ENCODE measurements at regions not wholly inside any gene's neighbourhood (a gene's known extent, or its start where the extent isn't known, plus 50 kb on each side); places are given as distances from the start of the nearest gene placed in this dataset.
"Not testable (repeated sequence)": the region's sequence is repeated elsewhere in the genome, so short reads cannot be mapped to it uniquely, and the experiment has no call there.

GRCh38 chr22:49517667-49518185 lies 309.9 kb downstream of the BRD1 start:
- Histone ChIP-seq H3K9me3 (ENCODE audit: control insufficient read depth, low read length) (no peaks in the 10 kb centered on the region), H3K4me3 (ENCODE audit: insufficient read depth, low read depth, low read length, poor library complexity, severe bottlenecking) (no peak overlapping the region), H3K36me3 (ENCODE audit: control insufficient read depth, insufficient read depth, low read length) (no peaks in the 10 kb centered on the region), H3K4me1 (ENCODE audit: control insufficient read depth, insufficient read depth, low read length, poor library complexity, severe bottlenecking) (no peaks in the 10 kb centered on the region), H3K27me3 (replicated peaks; ENCODE audit: control insufficient read depth, insufficient read depth, low read length, poor library complexity, severe bottlenecking) (no peaks in the 10 kb centered on the region), H3K27ac (ENCODE audit: insufficient read depth, low read length, poor library complexity, severe bottlenecking) (no peak overlapping the region)
- no peak for DNase-seq

- DNase-seq: no peak
- H3K9me3 ChIP-seq (ENCODE audit: control insufficient read depth, low read length): no peaks in the 10 kb centered on the region
- H3K4me3 ChIP-seq (ENCODE audit: insufficient read depth, low read depth, low read length, poor library complexity, severe bottlenecking): no peak overlapping the region
- no peak overlapping the region for H3K27ac ChIP-seq (ENCODE audit: insufficient read depth, low read length, poor library complexity, severe bottlenecking)
- no peaks in the 10 kb centered on the region for H3K27me3 ChIP-seq (replicated peaks; ENCODE audit: control insufficient read depth, insufficient read depth, low read length, poor library complexity, severe bottlenecking)
- H3K4me1 ChIP-seq (ENCODE audit: control insufficient read depth, insufficient read depth, low read length, poor library complexity, severe bottlenecking): no peaks in the 10 kb centered on the region
- H3K36me3 ChIP-seq (ENCODE audit: control insufficient read depth, insufficient read depth, low read length): no peaks in the 10 kb centered on the region
Observed at GRCh38 chr22:49517211-49517610, 310.5 kb downstream of the BRD1 start.

- Histone ChIP-seq H3K27ac (ENCODE audit: insufficient read depth, low read length, poor library complexity, severe bottlenecking) (no peak overlapping the region), H3K27me3 (replicated peaks; ENCODE audit: control insufficient read depth, insufficient read depth, low read length, poor library complexity, severe bottlenecking) (no peaks in the 10 kb centered on the region)
Observed at GRCh38 chr22:49515475-49515874, 312.2 kb downstream of the BRD1 start.

GRCh38 chr22:49514641-49515040 lies 313.0 kb downstream of the BRD1 start:
- DNase-seq: no peak
- Histone ChIP-seq H3K36me3 (ENCODE audit: control insufficient read depth, insufficient read depth, low read length) (no peaks in the 10 kb centered on the region), H3K4me1 (ENCODE audit: control insufficient read depth, insufficient read depth, low read length, poor library complexity, severe bottlenecking) (no peaks in the 10 kb centered on the region), H3K4me3 (ENCODE audit: insufficient read depth, low read depth, low read length, poor library complexity, severe bottlenecking) (no peak overlapping the region), H3K9me3 (ENCODE audit: control insufficient read depth, low read length) (no peaks in the 10 kb centered on the region), H3K27ac (ENCODE audit: insufficient read depth, low read length, poor library complexity, severe bottlenecking) (no peak overlapping the region), H3K27me3 (replicated peaks; ENCODE audit: control insufficient read depth, insufficient read depth, low read length, poor library complexity, severe bottlenecking) (no peaks in the 10 kb centered on the region)

More at GRCh38 chr22:49515475-49515874, 312.2 kb downstream of the BRD1 start:
- Histone ChIP-seq H3K9me3 (ENCODE audit: control insufficient read depth, low read length) (no peaks in the 10 kb centered on the region), H3K4me3 (ENCODE audit: insufficient read depth, low read depth, low read length, poor library complexity, severe bottlenecking) (no peak overlapping the region), H3K4me1 (ENCODE audit: control insufficient read depth, insufficient read depth, low read length, poor library complexity, severe bottlenecking) (no peaks in the 10 kb centered on the region), H3K36me3 (ENCODE audit: control insufficient read depth, insufficient read depth, low read length) (no peaks in the 10 kb centered on the region)
- no peak for DNase-seq

- Histone ChIP-seq H3K4me1 (ENCODE audit: control insufficient read depth, insufficient read depth, low read length, poor library complexity, severe bottlenecking) (no peaks in the 10 kb centered on the region), H3K9me3 (ENCODE audit: control insufficient read depth, low read length) (no peaks in the 10 kb centered on the region), H3K36me3 (ENCODE audit: control insufficient read depth, insufficient read depth, low read length) (no peaks in the 10 kb centered on the region), H3K4me3 (ENCODE audit: insufficient read depth, low read depth, low read length, poor library complexity, severe bottlenecking) (no peak overlapping the region), H3K27me3 (replicated peaks; ENCODE audit: control insufficient read depth, insufficient read depth, low read length, poor library complexity, severe bottlenecking) (no peaks in the 10 kb centered on the region), H3K27ac (ENCODE audit: insufficient read depth, low read length, poor library complexity, severe bottlenecking) (no peak overlapping the region)
- DNase-seq: no peak
Observed at GRCh38 chr22:49514211-49514610, 313.5 kb downstream of the BRD1 start.

GRCh38 chr22:49513358-49513851 lies 314.3 kb downstream of the BRD1 start:
- no peaks in the 10 kb centered on the region for H3K4me1 ChIP-seq (ENCODE audit: control insufficient read depth, insufficient read depth, low read length, poor library complexity, severe bottlenecking)
- H3K36me3 ChIP-seq (ENCODE audit: control insufficient read depth, insufficient read depth, low read length): no peaks in the 10 kb centered on the region
- no peaks in the 10 kb centered on the region for H3K27me3 ChIP-seq (replicated peaks; ENCODE audit: control insufficient read depth, insufficient read depth, low read length, poor library complexity, severe bottlenecking)
- no peak for DNase-seq
- no peak overlapping the region for H3K4me3 ChIP-seq (ENCODE audit: insufficient read depth, low read depth, low read length, poor library complexity, severe bottlenecking)
- H3K27ac ChIP-seq (ENCODE audit: insufficient read depth, low read length, poor library complexity, severe bottlenecking): no peak overlapping the region
- no peaks in the 10 kb centered on the region for H3K9me3 ChIP-seq (ENCODE audit: control insufficient read depth, low read length)

- H3K27ac ChIP-seq (ENCODE audit: insufficient read depth, low read length, poor library complexity, severe bottlenecking): no peak overlapping the region
- H3K27me3 ChIP-seq (replicated peaks; ENCODE audit: control insufficient read depth, insufficient read depth, low read length, poor library complexity, severe bottlenecking): no peaks in the 10 kb centered on the region
- H3K4me3 ChIP-seq (ENCODE audit: insufficient read depth, low read depth, low read length, poor library complexity, severe bottlenecking): no peak overlapping the region
- no peaks in the 10 kb centered on the region for H3K36me3 ChIP-seq (ENCODE audit: control insufficient read depth, insufficient read depth, low read length)
- H3K9me3 ChIP-seq (ENCODE audit: control insufficient read depth, low read length): no peaks in the 10 kb centered on the region
- no peak for DNase-seq
- no peaks in the 10 kb centered on the region for H3K4me1 ChIP-seq (ENCODE audit: control insufficient read depth, insufficient read depth, low read length, poor library complexity, severe bottlenecking)
Observed at GRCh38 chr22:49512487-49513165, 315.0 kb downstream of the BRD1 start.

- not testable (repeated sequence) for DNase-seq
Observed at GRCh38 chr22:49511393-49512189, 316.1 kb downstream of the BRD1 start.

GRCh38 chr22:49510718-49511117 lies 317.0 kb downstream of the BRD1 start:
- H3K27ac ChIP-seq (ENCODE audit: insufficient read depth, low read length, poor library complexity, severe bottlenecking): no peak overlapping the region
- no peaks in the 10 kb centered on the region for H3K27me3 ChIP-seq (replicated peaks; ENCODE audit: control insufficient read depth, insufficient read depth, low read length, poor library complexity, severe bottlenecking)
- H3K36me3 ChIP-seq (ENCODE audit: control insufficient read depth, insufficient read depth, low read length): no peaks in the 10 kb centered on the region
- no peaks in the 10 kb centered on the region for H3K9me3 ChIP-seq (ENCODE audit: control insufficient read depth, low read length)
- DNase-seq: no peak
- no peak overlapping the region for H3K4me3 ChIP-seq (ENCODE audit: insufficient read depth, low read depth, low read length, poor library complexity, severe bottlenecking)
- no peaks in the 10 kb centered on the region for H3K4me1 ChIP-seq (ENCODE audit: control insufficient read depth, insufficient read depth, low read length, poor library complexity, severe bottlenecking)

More at GRCh38 chr22:49511393-49512189, 316.1 kb downstream of the BRD1 start:
- H3K4me3 ChIP-seq (ENCODE audit: insufficient read depth, low read depth, low read length, poor library complexity, severe bottlenecking); H3K36me3 ChIP-seq (ENCODE audit: control insufficient read depth, insufficient read depth, low read length); H3K4me1 ChIP-seq (ENCODE audit: control insufficient read depth, insufficient read depth, low read length, poor library complexity, severe bottlenecking); H3K27me3 ChIP-seq (replicated peaks; ENCODE audit: control insufficient read depth, insufficient read depth, low read length, poor library complexity, severe bottlenecking); H3K9me3 ChIP-seq (ENCODE audit: control insufficient read depth, low read length): not testable (repeated sequence)
- peak overlapping the region; percentile 10 for H3K27ac ChIP-seq (ENCODE audit: insufficient read depth, low read length, poor library complexity, severe bottlenecking)

- no peaks in the 10 kb centered on the region for H3K4me1 ChIP-seq (ENCODE audit: control insufficient read depth, insufficient read depth, low read length, poor library complexity, severe bottlenecking)
- H3K27ac ChIP-seq (ENCODE audit: insufficient read depth, low read length, poor library complexity, severe bottlenecking): no peak overlapping the region
- DNase-seq: no peak
- no peak overlapping the region for H3K4me3 ChIP-seq (ENCODE audit: insufficient read depth, low read depth, low read length, poor library complexity, severe bottlenecking)
- H3K27me3 ChIP-seq (replicated peaks; ENCODE audit: control insufficient read depth, insufficient read depth, low read length, poor library complexity, severe bottlenecking): no peaks in the 10 kb centered on the region
- H3K9me3 ChIP-seq (ENCODE audit: control insufficient read depth, low read length): no peaks in the 10 kb centered on the region
- no peaks in the 10 kb centered on the region for H3K36me3 ChIP-seq (ENCODE audit: control insufficient read depth, insufficient read depth, low read length)
Observed at GRCh38 chr22:49509016-49509415, 318.7 kb downstream of the BRD1 start.
